ENCODE measurements at regions not wholly inside any gene's neighbourhood (a gene's known extent, or its start where the extent isn't known, plus 50 kb on each side); places are given as distances from the start of the nearest gene placed in this dataset.

GRCh38 chr12:91675401-91675800 lies 470.2 kb downstream of the BTG1 start:
- BruUV-seq (replicated peaks): no TSS peak
- Histone ChIP-seq H2AFZ (ENCODE audit: low read length) (no peak overlapping the region), H3K9me2 (replicated peaks; ENCODE audit: low read length) (0 out of 2 replicates have a peak, but pooled peaks cover 3% of the 10 kb centered on the region), H3K27ac (ENCODE audit: low read length) (no peak overlapping the region), H4K20me1 (ENCODE audit: low read length) (no peaks in the 10 kb centered on the region), H3F3A (ENCODE audit: low read length, unreplicated experiment) (no peaks in the 10 kb centered on the region), H3K4me3 (ENCODE audit: low read length) (no peak overlapping the region), H3K4me2 (ENCODE audit: low read length) (no peak overlapping the region), H3K9ac (ENCODE audit: low read length) (no peak overlapping the region), H3K4me1 (ENCODE audit: insufficient read depth, low read length) (no peaks in the 10 kb centered on the region), H3K36me3 (ENCODE audit: low read depth, low read length) (no peaks in the 10 kb centered on the region), H3K9me3 (ENCODE audit: low read length) (no peaks in the 10 kb centered on the region), H3K27me3 (ENCODE audit: low read length) (no peaks in the 10 kb centered on the region), H3K79me2 (ENCODE audit: low read length) (no peaks in the 10 kb centered on the region)
- CTCF ChIA-PET: no interaction called here
- TF ChIP-seq CTCF (conservative IDR thresholded peaks at IDR 0.05; ENCODE audit: low read depth, low read length) (no peak), EZH2phosphoT487 (IDR thresholded peaks at IDR 0.05; ENCODE audit: borderline replicate concordance, low read length) (no peak), EZH2 (IDR thresholded peaks at IDR 0.05; ENCODE audit: low read length, unreplicated experiment) (no peak)
- intact Hi-C loops (cut with micrococcal nuclease): no loop called here
- POLR2A ChIA-PET (ENCODE audit: unreplicated experiment): no interaction called here
- no peak for DNase-seq
- no peak for ATAC-seq

- CTCF ChIA-PET: no interaction called here
- Histone ChIP-seq H3K79me2 (ENCODE audit: low read length) (no peaks in the 10 kb centered on the region), H3K9me3 (ENCODE audit: low read length) (no peaks in the 10 kb centered on the region), H3K4me3 (ENCODE audit: low read length) (no peak overlapping the region), H3K36me3 (ENCODE audit: low read depth, low read length) (no peaks in the 10 kb centered on the region), H3K4me1 (ENCODE audit: insufficient read depth, low read length) (no peaks in the 10 kb centered on the region), H2AFZ (ENCODE audit: low read length) (no peak overlapping the region), H3K27me3 (ENCODE audit: low read length) (no peaks in the 10 kb centered on the region), H3K27ac (ENCODE audit: low read length) (no peak overlapping the region), H3K4me2 (ENCODE audit: low read length) (no peak overlapping the region), H3K9me2 (replicated peaks; ENCODE audit: low read length) (0 out of 2 replicates have a peak, but pooled peaks cover 3% of the 10 kb centered on the region), H3F3A (ENCODE audit: low read length, unreplicated experiment) (no peaks in the 10 kb centered on the region), H4K20me1 (ENCODE audit: low read length) (no peaks in the 10 kb centered on the region), H3K9ac (ENCODE audit: low read length) (no peak overlapping the region)
- POLR2A ChIA-PET (ENCODE audit: unreplicated experiment): interaction anchor here (0.6 kb wide), 1 partner anchor 1005 kb away, joined by 3 read pairs; no protein-coding TSS in a partner anchor
- DNase-seq: no peak
- intact Hi-C loops (cut with micrococcal nuclease): no loop called here
- TF ChIP-seq EZH2 (IDR thresholded peaks at IDR 0.05; ENCODE audit: low read length, unreplicated experiment) (no peak), CTCF (conservative IDR thresholded peaks at IDR 0.05; ENCODE audit: low read depth, low read length) (no peak), EZH2phosphoT487 (IDR thresholded peaks at IDR 0.05; ENCODE audit: borderline replicate concordance, low read length) (no peak)
- no peak for ATAC-seq
- no TSS peak for BruUV-seq (replicated peaks)
These were observed 473.5 kb downstream of the BTG1 start for GRCh38 chr12:91672130-91672529.

GRCh38 chr12:91667694-91668093 lies 478.0 kb downstream of the BTG1 start:
- no peaks in the 10 kb centered on the region for H3K79me2 ChIP-seq (ENCODE audit: low read length)
- POLR2A ChIA-PET (ENCODE audit: unreplicated experiment): no interaction called here
- ATAC-seq (no peak), DNase-seq (no peak)
- no TSS peak for BruUV-seq (replicated peaks)
- peaks cover 5% of the 10 kb centered on the region; the same call in 1 of the 2 replicates for H3K4me1 ChIP-seq (ENCODE audit: insufficient read depth, low read length)
- intact Hi-C loops (cut with micrococcal nuclease): no loop called here
- TF ChIP-seq CTCF (conservative IDR thresholded peaks at IDR 0.05; ENCODE audit: low read depth, low read length): no peak
- no peak for TF ChIP-seq EZH2phosphoT487 (IDR thresholded peaks at IDR 0.05; ENCODE audit: borderline replicate concordance, low read length)
- no peak for TF ChIP-seq EZH2 (IDR thresholded peaks at IDR 0.05; ENCODE audit: low read length, unreplicated experiment)
- H3K9me2 ChIP-seq (replicated peaks; ENCODE audit: low read length): no peaks in the 10 kb centered on the region
- H4K20me1 ChIP-seq (ENCODE audit: low read length): no peaks in the 10 kb centered on the region
- H3K27me3 ChIP-seq (ENCODE audit: low read length): no peaks in the 10 kb centered on the region
- no peak overlapping the region for H3K4me3 ChIP-seq (ENCODE audit: low read length)
- no peaks in the 10 kb centered on the region for H3F3A ChIP-seq (ENCODE audit: low read length, unreplicated experiment)
- no peak overlapping the region for H3K4me2 ChIP-seq (ENCODE audit: low read length)
- no peaks in the 10 kb centered on the region for H3K9me3 ChIP-seq (ENCODE audit: low read length)
- H3K27ac ChIP-seq (ENCODE audit: low read length): no peak overlapping the region
- no peaks in the 10 kb centered on the region for H3K36me3 ChIP-seq (ENCODE audit: low read depth, low read length)
- H3K9ac ChIP-seq (ENCODE audit: low read length): no peak overlapping the region
- H2AFZ ChIP-seq (ENCODE audit: low read length): no peak overlapping the region
- CTCF ChIA-PET: no interaction called here

Data from PC-3 (cell line).